Ascending aorta (tissue), 2 donors: ENCODE measurements at regions not wholly inside any gene's neighbourhood (a gene's known extent, or its start where the extent isn't known, plus 50 kb on each side); places are given as distances from the start of the nearest gene placed in this dataset.

Source experiments
- DNase-seq, 2 donors: peaks; one replicate each; pipeline ENCODE4 v3.0.0-alpha.2; 2019; ENCODE audit warnings: low spot score in 2 of 2
- H3K27ac ChIP-seq, 2 donors: fragments of 200-600 bp; sonication (generic); one replicate each; pipeline ENCODE4 v1.5.1; 2016 to 2017; ENCODE audit warnings: mild to moderate bottlenecking in 1 of 2
- H3K27me3 ChIP-seq: fragments of 200-600 bp; sonication (generic); one replicate; pipeline ENCODE4 v1.5.1; 2017
- H3K36me3 ChIP-seq, 2 donors: fragments of 200-600 bp; sonication (generic); one replicate each; pipeline ENCODE4 v1.5.1; 2016
- H3K4me1 ChIP-seq, 2 donors: fragments of 200-600 bp; sonication (generic); one replicate each; pipeline ENCODE4 v1.5.1; 2016 to 2017; ENCODE audit warnings: mild to moderate bottlenecking in 1 of 2
- H3K4me3 ChIP-seq, 2 donors: fragments of 200-600 bp; sonication (generic); one replicate each; pipeline ENCODE4 v1.5.1; 2016 to 2017; ENCODE audit warnings: mild to moderate bottlenecking in 1 of 2
- H3K9me3 ChIP-seq, 2 donors: fragments of 200-600 bp; sonication (generic); one replicate each; pipeline ENCODE4 v1.5.1; 2016
- intact Hi-C: fragments of 100-400 bp; cut with DNase I; formaldehyde crosslinking; loops from one replicate; pipeline ENCODE4 v1.15.1; 2023
- TF ChIP-seq, protein P1 (sequence below), 3 experiments: fragments of 200-600 bp in 2 of 3; fragments of 450-650 bp in 1 of 3; sonication (generic) in 2 of 3; IDR thresholded peaks; one replicate each; pipeline ENCODE4 v1.5.1; 2016 to 2019; ENCODE audit warnings: antibody characterized with exemption in 3 of 3, mild to moderate bottlenecking in 1 of 3, moderate library complexity in 1 of 3

DNA sequence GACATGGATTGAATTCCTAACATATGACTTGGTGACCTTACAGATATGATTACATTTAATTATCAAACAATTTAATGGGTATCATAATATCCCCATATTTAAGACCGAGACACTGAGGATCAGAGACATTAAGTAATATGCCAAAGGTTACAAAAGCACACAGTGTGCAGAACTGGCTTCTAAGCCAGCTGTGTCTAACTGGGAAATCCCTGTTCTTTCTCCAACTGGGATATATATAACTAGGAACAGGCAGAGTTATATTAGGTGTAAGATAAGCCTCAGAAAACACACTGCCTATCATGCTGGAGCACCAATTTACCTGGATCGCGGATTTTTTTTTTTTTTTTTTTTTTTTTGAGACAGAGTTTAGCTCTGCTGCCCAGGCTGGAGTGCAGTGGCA lies 88.3 kb upstream of the ADGRL2 start:
- no peaks in the 10 kb centered on the region for H3K27me3 ChIP-seq
- TF ChIP-seq, protein P1, sequence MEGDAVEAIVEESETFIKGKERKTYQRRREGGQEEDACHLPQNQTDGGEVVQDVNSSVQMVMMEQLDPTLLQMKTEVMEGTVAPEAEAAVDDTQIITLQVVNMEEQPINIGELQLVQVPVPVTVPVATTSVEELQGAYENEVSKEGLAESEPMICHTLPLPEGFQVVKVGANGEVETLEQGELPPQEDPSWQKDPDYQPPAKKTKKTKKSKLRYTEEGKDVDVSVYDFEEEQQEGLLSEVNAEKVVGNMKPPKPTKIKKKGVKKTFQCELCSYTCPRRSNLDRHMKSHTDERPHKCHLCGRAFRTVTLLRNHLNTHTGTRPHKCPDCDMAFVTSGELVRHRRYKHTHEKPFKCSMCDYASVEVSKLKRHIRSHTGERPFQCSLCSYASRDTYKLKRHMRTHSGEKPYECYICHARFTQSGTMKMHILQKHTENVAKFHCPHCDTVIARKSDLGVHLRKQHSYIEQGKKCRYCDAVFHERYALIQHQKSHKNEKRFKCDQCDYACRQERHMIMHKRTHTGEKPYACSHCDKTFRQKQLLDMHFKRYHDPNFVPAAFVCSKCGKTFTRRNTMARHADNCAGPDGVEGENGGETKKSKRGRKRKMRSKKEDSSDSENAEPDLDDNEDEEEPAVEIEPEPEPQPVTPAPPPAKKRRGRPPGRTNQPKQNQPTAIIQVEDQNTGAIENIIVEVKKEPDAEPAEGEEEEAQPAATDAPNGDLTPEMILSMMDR (IDR thresholded peaks at IDR 0.05): no peak
- no peaks in the 10 kb centered on the region for H3K9me3 ChIP-seq
- DNase-seq: no peak
- intact Hi-C loops: no loop called here
- no peak overlapping the region for H3K4me3 ChIP-seq
- H3K36me3 ChIP-seq: no peaks in the 10 kb centered on the region
- H3K27ac ChIP-seq: no peak overlapping the region
- H3K4me1 ChIP-seq: no peaks in the 10 kb centered on the region

DNA sequence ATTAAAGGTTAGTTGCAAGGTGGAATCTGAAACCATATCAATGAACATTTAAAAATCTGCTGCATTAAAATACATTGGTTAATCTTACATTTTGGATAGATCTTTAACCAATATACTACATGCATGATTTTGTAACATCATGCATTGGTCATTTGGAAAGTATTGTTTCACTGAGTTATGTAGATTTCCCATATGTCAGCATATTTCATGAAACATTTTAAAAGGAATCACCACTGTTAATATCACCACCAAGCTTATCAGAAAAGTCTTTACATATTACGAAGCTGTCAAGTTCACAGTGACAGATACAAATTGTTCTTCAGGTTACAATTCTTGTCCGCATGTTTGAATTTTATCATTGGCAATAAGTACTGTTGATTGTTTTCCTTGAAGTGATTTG lies 89.9 kb upstream of the ADGRL2 start:
- intact Hi-C loops: no loop called here
- no peak for DNase-seq
- no peaks in the 10 kb centered on the region for H3K36me3 ChIP-seq
- no peaks in the 10 kb centered on the region for H3K9me3 ChIP-seq
- H3K27ac ChIP-seq: no peak overlapping the region
- no peaks in the 10 kb centered on the region for H3K27me3 ChIP-seq
- H3K4me1 ChIP-seq: no peaks in the 10 kb centered on the region
- no peak overlapping the region for H3K4me3 ChIP-seq
- TF ChIP-seq, protein P1 (IDR thresholded peaks at IDR 0.05): no peak

DNA sequence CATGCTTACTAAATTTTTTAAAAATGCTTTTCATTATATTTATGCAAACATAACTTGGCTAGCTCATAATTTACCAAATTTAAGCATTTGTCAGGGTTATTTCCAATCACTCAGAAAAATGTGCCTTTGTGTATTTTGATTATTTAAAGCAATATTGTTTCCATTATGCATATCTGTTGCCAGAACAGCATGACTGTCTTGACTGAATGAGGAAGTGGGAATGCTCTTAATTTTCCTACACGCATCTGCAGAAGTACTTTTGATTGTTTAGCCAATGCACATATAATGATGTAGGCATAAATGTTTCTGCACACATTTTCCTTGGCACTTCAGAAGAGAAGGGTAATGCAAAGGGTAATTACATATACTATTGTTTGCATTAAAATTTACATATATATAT lies 92.5 kb upstream of the ADGRL2 start:
- TF ChIP-seq, protein P1 (IDR thresholded peaks at IDR 0.05): no peak
- DNase-seq: no peak
- Histone ChIP-seq H3K27ac (no peak overlapping the region), H3K9me3 (no peaks in the 10 kb centered on the region), H3K27me3 (no peaks in the 10 kb centered on the region), H3K4me3 (no peak overlapping the region), H3K36me3 (no peaks in the 10 kb centered on the region), H3K4me1 (no peaks in the 10 kb centered on the region)
- intact Hi-C loops: no loop called here

- no peaks in the 10 kb centered on the region for H3K27me3 ChIP-seq
- TF ChIP-seq, protein P1 (IDR thresholded peaks at IDR 0.05): no peak
- no peak for DNase-seq
- no peaks in the 10 kb centered on the region for H3K36me3 ChIP-seq
- intact Hi-C loops: no loop called here
- no peak overlapping the region for H3K4me3 ChIP-seq
- no peak overlapping the region for H3K27ac ChIP-seq
- no peaks in the 10 kb centered on the region for H3K9me3 ChIP-seq
- no peaks in the 10 kb centered on the region for H3K4me1 ChIP-seq
Observed at GRCh38 chr1:81706650-81707435, 93.9 kb upstream of the ADGRL2 start.

DNA sequence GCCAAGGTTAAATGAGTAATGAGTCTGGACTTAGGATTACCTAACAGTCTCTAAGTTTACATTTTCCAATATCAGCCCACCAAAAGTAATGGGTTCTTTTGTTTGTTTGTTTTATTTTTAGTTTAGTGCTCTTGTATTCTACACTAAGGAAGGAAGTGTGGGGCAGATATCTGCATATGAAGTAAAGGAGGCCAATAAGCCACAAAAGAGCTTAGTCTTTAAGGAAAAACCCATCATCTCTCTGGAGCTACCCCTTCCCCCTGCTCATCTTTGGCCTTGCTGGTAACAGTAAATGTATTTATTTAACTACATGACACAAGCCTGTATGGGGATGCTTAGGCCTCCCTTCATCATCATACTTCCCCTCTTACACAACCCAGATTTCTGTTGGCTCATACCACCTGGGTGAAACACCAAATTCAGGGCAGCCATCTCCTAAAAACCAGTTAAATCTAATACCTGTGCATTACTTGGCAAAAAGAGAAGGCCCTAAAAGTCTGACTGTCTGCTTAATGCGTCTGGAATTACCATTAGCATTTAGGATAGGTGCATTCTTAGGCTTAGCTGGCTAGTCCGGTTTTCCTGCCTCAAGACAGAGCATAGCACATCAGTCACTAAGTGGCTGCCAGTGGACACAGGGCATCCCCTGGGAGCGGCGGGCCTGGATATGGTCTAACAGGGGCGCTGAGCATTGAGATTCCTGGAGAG lies 96.8 kb upstream of the ADGRL2 start:
- Histone ChIP-seq H3K27me3 (no peaks in the 10 kb centered on the region), H3K9me3 (no peaks in the 10 kb centered on the region), H3K4me1 (no peaks in the 10 kb centered on the region), H3K4me3 (no peak overlapping the region), H3K27ac (no peak overlapping the region), H3K36me3 (no peaks in the 10 kb centered on the region)
- TF ChIP-seq, protein P1 (IDR thresholded peaks at IDR 0.05): no peak
- no peak for DNase-seq
- intact Hi-C loops: no loop called here
